WI38 (cell line): ENCODE measurements at regions not wholly inside any gene's neighbourhood (a gene's known extent, or its start where the extent isn't known, plus 50 kb on each side); places are given as distances from the start of the nearest gene placed in this dataset.

ENCODE experiments used
- H3K4me3 ChIP-seq: 2 replicates; pipeline ENCODE4 v1.5.1; 2011; ENCODE audit warnings: low read depth, mild to moderate bottlenecking, control low read depth, low read length
- TF ChIP-seq, protein P1 (sequence below): IDR thresholded peaks from 2 replicates; pipeline ENCODE4 v1.5.1; 2012; ENCODE audit warnings: low read depth, mild to moderate bottlenecking, control low read depth, low read length

DNA sequence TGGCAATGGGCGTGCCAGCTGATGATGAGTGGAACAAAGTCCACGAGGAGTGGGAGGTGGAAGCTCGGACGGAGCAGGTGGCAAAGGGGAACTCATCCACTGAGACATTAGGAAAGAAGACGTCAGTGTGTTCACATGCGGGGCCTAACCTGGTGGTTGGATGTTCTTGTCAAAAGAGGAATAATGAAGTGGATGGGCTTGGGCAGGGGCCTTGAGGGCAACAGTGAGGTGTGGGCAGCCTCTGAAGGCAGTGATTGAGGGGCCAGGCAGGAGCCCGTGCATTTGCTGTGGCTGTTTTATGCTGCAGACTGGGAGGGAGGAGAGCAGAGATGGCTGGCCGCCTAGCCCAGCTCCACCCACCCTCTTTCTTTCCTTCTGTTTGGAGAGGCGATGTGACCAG is 74.5 kb downstream of the LRRC30 start:
- TF ChIP-seq, protein P1, sequence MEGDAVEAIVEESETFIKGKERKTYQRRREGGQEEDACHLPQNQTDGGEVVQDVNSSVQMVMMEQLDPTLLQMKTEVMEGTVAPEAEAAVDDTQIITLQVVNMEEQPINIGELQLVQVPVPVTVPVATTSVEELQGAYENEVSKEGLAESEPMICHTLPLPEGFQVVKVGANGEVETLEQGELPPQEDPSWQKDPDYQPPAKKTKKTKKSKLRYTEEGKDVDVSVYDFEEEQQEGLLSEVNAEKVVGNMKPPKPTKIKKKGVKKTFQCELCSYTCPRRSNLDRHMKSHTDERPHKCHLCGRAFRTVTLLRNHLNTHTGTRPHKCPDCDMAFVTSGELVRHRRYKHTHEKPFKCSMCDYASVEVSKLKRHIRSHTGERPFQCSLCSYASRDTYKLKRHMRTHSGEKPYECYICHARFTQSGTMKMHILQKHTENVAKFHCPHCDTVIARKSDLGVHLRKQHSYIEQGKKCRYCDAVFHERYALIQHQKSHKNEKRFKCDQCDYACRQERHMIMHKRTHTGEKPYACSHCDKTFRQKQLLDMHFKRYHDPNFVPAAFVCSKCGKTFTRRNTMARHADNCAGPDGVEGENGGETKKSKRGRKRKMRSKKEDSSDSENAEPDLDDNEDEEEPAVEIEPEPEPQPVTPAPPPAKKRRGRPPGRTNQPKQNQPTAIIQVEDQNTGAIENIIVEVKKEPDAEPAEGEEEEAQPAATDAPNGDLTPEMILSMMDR, result no peak

DNA sequence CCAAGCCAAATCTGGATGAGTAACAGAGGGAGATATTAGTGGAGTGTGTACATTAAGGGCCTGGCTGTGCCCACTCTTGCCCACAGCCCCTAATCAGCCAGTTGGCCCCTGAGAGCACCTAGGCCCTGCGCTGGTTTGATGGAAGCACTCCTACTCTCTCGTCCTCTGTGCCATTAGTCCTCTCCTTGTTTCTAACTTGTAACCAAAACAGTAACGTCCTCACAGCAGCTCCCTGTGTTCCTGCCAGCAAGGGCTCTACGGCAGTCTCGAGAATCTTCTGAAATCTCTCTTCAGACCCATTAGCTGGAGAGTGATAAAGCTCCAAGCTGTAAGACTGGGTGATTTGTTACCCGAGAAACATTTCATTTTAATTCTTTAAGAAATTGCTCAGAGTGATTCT is 76.1 kb downstream of the LRRC30 start:
- H3K4me3 ChIP-seq, result no peak overlapping the region
- TF ChIP-seq, protein P1, result no peak

More for the DNA sequence above, 74.5 kb downstream of the LRRC30 start:
- no peak overlapping the region for H3K4me3 ChIP-seq

DNA sequence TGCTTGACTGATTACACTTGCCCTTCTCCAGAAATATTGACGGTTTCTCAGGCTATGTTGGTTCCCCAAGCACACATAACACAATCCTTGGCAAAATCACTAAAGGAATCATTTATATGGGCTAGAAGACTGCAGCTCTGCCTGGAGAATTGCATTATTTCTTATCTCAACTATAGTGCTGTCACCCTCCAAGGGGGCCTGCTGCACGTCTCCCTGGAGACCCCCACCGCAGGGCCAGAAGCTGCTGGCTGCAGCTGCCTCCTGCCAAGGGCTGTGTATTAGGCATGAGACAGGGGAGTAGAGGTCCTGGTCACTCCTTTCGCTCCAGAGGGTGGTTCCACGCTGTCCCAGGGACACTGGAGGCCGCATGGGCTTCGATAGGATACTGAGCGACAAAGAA is 76.6 kb downstream of the LRRC30 start:
- TF ChIP-seq, protein P1, result no peak
- H3K4me3 ChIP-seq, result no peak overlapping the region

DNA sequence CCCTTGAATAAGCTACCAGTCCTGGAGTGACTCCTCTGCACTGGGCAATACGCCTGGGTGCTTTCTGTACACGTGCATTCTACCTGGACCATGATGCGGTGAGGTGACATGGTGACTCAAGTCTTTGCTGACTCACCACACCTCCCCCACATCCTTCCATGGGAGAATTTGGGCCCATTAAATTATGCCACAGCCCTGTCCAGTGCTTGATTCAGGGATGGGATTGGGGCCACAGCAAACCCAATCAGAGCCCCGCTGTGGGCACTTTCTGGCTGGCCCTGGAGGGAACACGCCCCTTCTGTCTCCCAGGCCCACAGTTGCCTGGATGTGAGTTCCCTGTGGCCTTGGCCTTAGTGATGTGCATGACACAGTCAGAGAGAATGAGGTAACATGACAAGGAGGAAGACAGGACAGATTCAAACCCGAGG is 86.9 kb downstream of the LRRC30 start:
- TF ChIP-seq, protein P1, result no peak
- no peak overlapping the region for H3K4me3 ChIP-seq

DNA sequence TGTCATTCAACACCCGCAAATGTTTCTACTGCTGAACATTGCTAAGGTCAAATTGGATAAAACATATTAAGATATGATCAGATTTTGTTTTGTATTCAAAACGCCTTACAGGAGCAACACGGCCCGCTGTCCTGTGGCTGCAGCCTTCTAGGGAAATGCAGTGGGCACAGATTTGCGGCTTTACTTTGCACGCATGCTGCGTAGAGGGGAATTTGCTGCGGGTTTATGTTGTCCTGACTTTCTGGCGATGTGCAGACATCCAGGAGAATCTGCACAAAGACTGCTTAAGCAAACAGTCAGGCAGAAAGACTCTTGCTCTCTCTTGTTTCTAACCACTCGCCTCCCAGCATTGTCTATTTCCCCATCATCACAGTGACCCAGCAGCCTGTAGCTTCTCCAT is 88.3 kb downstream of the LRRC30 start:
- H3K4me3 ChIP-seq, result no peak overlapping the region
- TF ChIP-seq, protein P1, result no peak

DNA sequence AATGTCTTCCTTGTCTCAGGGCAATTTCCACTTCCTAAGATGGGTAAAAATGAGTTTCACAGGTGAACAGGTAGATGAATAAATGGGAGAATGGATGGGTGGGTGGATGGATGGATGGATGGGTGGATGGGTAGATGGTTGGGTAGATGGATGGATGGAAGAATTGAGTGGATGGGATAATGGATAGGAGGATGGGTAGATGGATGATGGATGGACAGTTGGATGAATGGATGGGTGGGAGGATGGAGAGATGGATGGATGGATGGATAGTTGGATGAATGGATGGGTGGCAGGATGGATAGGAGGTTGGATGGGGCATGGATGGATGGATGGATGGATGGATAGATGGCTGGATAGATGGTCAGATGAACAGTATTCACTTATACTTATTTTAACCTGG is 90.9 kb downstream of the LRRC30 start:
- TF ChIP-seq, protein P1, result no peak
- no peak overlapping the region for H3K4me3 ChIP-seq

DNA sequence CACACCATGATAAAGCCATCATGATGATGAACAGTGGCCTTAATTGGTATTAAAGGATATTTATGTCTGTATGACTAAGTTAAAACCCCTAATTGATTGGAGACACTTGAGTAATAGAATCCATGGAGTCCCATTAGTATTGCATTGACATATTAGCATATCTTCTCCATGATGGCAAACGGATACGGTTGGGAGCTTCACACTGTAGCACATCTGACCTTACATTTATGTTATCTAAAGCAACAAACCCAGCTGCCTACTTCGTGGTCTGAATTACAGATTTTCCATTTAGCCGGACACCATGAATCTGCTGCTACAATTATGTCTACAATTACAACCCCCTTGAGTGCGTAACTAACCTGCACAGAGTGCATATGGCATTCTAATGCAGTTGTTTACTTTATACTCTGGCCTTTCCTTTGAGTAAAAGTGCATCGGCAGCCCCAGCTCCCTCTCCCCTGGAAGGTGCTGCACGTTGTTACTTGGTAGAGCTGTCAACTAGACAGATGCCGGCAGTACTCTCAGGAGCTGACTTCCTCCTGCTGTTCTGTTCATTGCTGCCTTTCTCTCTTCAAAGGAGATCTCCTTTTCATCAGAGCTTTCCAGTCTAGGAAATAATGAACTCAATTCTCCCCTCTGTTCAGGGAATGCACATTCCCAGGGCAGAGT is 92.1 kb downstream of the LRRC30 start:
- TF ChIP-seq, protein P1, result no peak
- H3K4me3 ChIP-seq, result no peak overlapping the region
